A673 (cell line): ENCODE measurements at regions not wholly inside any gene's neighbourhood (a gene's known extent, or its start where the extent isn't known, plus 50 kb on each side); places are given as distances from the start of the nearest gene placed in this dataset.
"Not testable (repeated sequence)": the region's sequence is repeated elsewhere in the genome, so short reads cannot be mapped to it uniquely, and the experiment has no call there.

Source experiments
- CTCF ChIP-seq: fragments of 300-800, 200-600 bp; sonication (generic); conservative IDR thresholded peaks from 2 replicates; pipeline ENCODE4 v1.5.1; 2017; ENCODE audit warnings: low read depth, mild to moderate bottlenecking, antibody characterized with exemption, low read length, moderate library complexity, mixed read lengths
- EZH2 ChIP-seq: fragments of 200-600 bp; sonication (generic); IDR thresholded peaks from 2 replicates; pipeline ENCODE4 v1.6.1; 2017; ENCODE audit warnings: borderline replicate concordance, low read depth, mild to moderate bottlenecking, mixed read lengths, antibody characterized with exemption, low read length; ENCODE audit not compliant: poor library complexity, severe bottlenecking

GRCh38 chr22:11606047-11607000, 3921.7 kb upstream of the OR11H1 start:
- TF ChIP-seq CTCF, EZH2: not testable (repeated sequence)
